Peyer's patch (tissue), 4 donors: ENCODE measurements at regions not wholly inside any gene's neighbourhood (a gene's known extent, or its start where the extent isn't known, plus 50 kb on each side); places are given as distances from the start of the nearest gene placed in this dataset.

Experiments used
- DNase-seq, 3 donors: peaks; one replicate each; pipeline ENCODE4 v3.0.0-alpha.2; 2017 to 2019
- H3K27ac ChIP-seq, 4 donors: fragments of 200-600 bp; sonication (generic); one replicate each; pipeline ENCODE4 v1.5.1; 2016 to 2019
- H3K27me3 ChIP-seq, 2 donors: fragments of 200-600 bp; sonication (generic); one replicate each; pipeline ENCODE4 v1.5.1; 2019
- H3K36me3 ChIP-seq, 3 donors: fragments of 200-600 bp; sonication (generic); one replicate each; pipeline ENCODE4 v1.5.1; 2016 to 2019
- H3K4me1 ChIP-seq, 4 donors: fragments of 200-600 bp; sonication (generic); one replicate each; pipeline ENCODE4 v1.5.1; 2016 to 2019
- H3K4me3 ChIP-seq, 4 donors: fragments of 200-600 bp; sonication (generic); 1 replicate in 3 of 4; 2 replicates in 1 of 4; pipeline ENCODE4 v1.5.1; 2016 to 2019; ENCODE audit warnings: mild to moderate bottlenecking in 1 of 4
- H3K9me3 ChIP-seq, 4 donors: fragments of 200-600 bp; sonication (generic); one replicate each; pipeline ENCODE4 v1.5.1; 2016 to 2019; ENCODE audit warnings: mild to moderate bottlenecking in 1 of 4
- CTCF ChIP-seq, 6 experiments: fragments of 450-650 bp in 4 of 6; fragments of 200-600 bp in 2 of 6; sonication (generic) in 1 of 6; IDR thresholded peaks; one replicate each; pipeline ENCODE4 v1.5.1; 2017 to 2019; ENCODE audit warnings: antibody characterized with exemption in 6 of 6, mild to moderate bottlenecking in 3 of 6, moderate library complexity in 1 of 6
- POLR2A ChIP-seq, 2 donors: fragments of 450-650 bp; IDR thresholded peaks; one replicate each; pipeline ENCODE4 v1.5.1; 2017; ENCODE audit warnings: antibody characterized with exemption in 2 of 2, mild to moderate bottlenecking in 2 of 2, moderate library complexity in 2 of 2

GRCh38 chr5:34576891-34577666 is 79.0 kb upstream of the RAI14 start:
- Histone ChIP-seq H3K4me3 (no peak overlapping the region), H3K9me3 (no peaks in the 10 kb centered on the region), H3K27me3 (no peaks in the 10 kb centered on the region), H3K36me3 (no peaks in the 10 kb centered on the region), H3K4me1 (no peaks in the 10 kb centered on the region), H3K27ac (no peak overlapping the region)
- no peak for TF ChIP-seq CTCF (IDR thresholded peaks at IDR 0.05)
- no peak for TF ChIP-seq POLR2A (IDR thresholded peaks at IDR 0.05)
- DNase-seq: no peak

- H3K36me3 ChIP-seq: no peaks in the 10 kb centered on the region
- no peaks in the 10 kb centered on the region for H3K4me1 ChIP-seq
- TF ChIP-seq CTCF (IDR thresholded peaks at IDR 0.05) (no peak), POLR2A (IDR thresholded peaks at IDR 0.05) (no peak)
- no peak for DNase-seq
- no peak overlapping the region for H3K4me3 ChIP-seq
- no peak overlapping the region for H3K27ac ChIP-seq
- H3K9me3 ChIP-seq: no peaks in the 10 kb centered on the region
- H3K27me3 ChIP-seq: no peaks in the 10 kb centered on the region
Measured at GRCh38 chr5:34578962-34579361, 77.2 kb upstream of the RAI14 start.

GRCh38 chr5:34580983-34581382 is 75.1 kb upstream of the RAI14 start:
- no peak for DNase-seq
- no peaks in the 10 kb centered on the region for H3K36me3 ChIP-seq
- no peaks in the 10 kb centered on the region for H3K4me1 ChIP-seq
- no peak overlapping the region for H3K4me3 ChIP-seq
- no peaks in the 10 kb centered on the region for H3K27me3 ChIP-seq
- H3K27ac ChIP-seq: no peak overlapping the region
- H3K9me3 ChIP-seq: no peaks in the 10 kb centered on the region
- TF ChIP-seq POLR2A (IDR thresholded peaks at IDR 0.05): no peak
- TF ChIP-seq CTCF (IDR thresholded peaks at IDR 0.05): no peak

GRCh38 chr5:34582371-34582770 is 73.8 kb upstream of the RAI14 start:
- TF ChIP-seq CTCF (IDR thresholded peaks at IDR 0.05): no peak
- Histone ChIP-seq H3K27me3 (no peaks in the 10 kb centered on the region), H3K36me3 (no peaks in the 10 kb centered on the region), H3K4me3 (no peak overlapping the region), H3K9me3 (no peaks in the 10 kb centered on the region), H3K4me1 (no peaks in the 10 kb centered on the region), H3K27ac (no peak overlapping the region)
- no peak for DNase-seq

- H3K27ac ChIP-seq: no peak overlapping the region
- H3K36me3 ChIP-seq: no peaks in the 10 kb centered on the region
- no peaks in the 10 kb centered on the region for H3K4me1 ChIP-seq
- no peak for TF ChIP-seq CTCF (IDR thresholded peaks at IDR 0.05)
- no peak for TF ChIP-seq POLR2A (IDR thresholded peaks at IDR 0.05)
- no peaks in the 10 kb centered on the region for H3K9me3 ChIP-seq
- H3K4me3 ChIP-seq: no peak overlapping the region
- H3K27me3 ChIP-seq: no peaks in the 10 kb centered on the region
- no peak for DNase-seq
Measured at GRCh38 chr5:34583167-34583566, 73.0 kb upstream of the RAI14 start.

- H3K4me1 ChIP-seq: no peaks in the 10 kb centered on the region
- no peak for TF ChIP-seq CTCF (IDR thresholded peaks at IDR 0.05)
- TF ChIP-seq POLR2A (IDR thresholded peaks at IDR 0.05): no peak
- H3K36me3 ChIP-seq: no peaks in the 10 kb centered on the region
- H3K27ac ChIP-seq: no peak overlapping the region
- no peak for DNase-seq
- no peak overlapping the region for H3K4me3 ChIP-seq
- no peaks in the 10 kb centered on the region for H3K9me3 ChIP-seq
- no peaks in the 10 kb centered on the region for H3K27me3 ChIP-seq
Measured at GRCh38 chr5:34584165-34584564, 72.0 kb upstream of the RAI14 start.
